ENCODE measurements at regions not wholly inside any gene's neighbourhood (a gene's known extent, or its start where the extent isn't known, plus 50 kb on each side); places are given as distances from the start of the nearest gene placed in this dataset.

GRCh38 chr1:229822026-229822425 lies 196.0 kb downstream of the URB2 start:
- DNase-seq (ENCODE audit: low spot score), result no peak

- DNase-seq (ENCODE audit: low spot score), result no peak
Measured at GRCh38 chr1:229825042-229825441, 199.0 kb downstream of the URB2 start.

GRCh38 chr1:229828461-229828860 lies 202.4 kb downstream of the URB2 start:
- DNase-seq (ENCODE audit: low spot score), result no peak

GRCh38 chr1:229832695-229833094 lies 206.6 kb downstream of the URB2 start:
- DNase-seq (ENCODE audit: low spot score), result no peak

- no peak for DNase-seq (ENCODE audit: low spot score)
Measured at GRCh38 chr1:229834230-229834629, 208.2 kb downstream of the URB2 start.

- DNase-seq (ENCODE audit: low spot score), result no peak
Measured at GRCh38 chr1:229835226-229835625, 209.2 kb downstream of the URB2 start.

- no peak for DNase-seq (ENCODE audit: low spot score)
Measured at GRCh38 chr1:229836324-229836723, 210.3 kb downstream of the URB2 start.

- no peak for DNase-seq (ENCODE audit: low spot score)
Measured at GRCh38 chr1:229838204-229838603, 212.2 kb downstream of the URB2 start.

- no peak for DNase-seq (ENCODE audit: low spot score)
Measured at GRCh38 chr1:229839800-229840199, 213.8 kb downstream of the URB2 start.

GRCh38 chr1:229841230-229841629 lies 215.2 kb downstream of the URB2 start:
- no peak for DNase-seq (ENCODE audit: low spot score)

GRCh38 chr1:229842302-229843255 lies 216.5 kb downstream of the URB2 start:
- no peak for DNase-seq (ENCODE audit: low spot score)

- peak; percentile 10 for DNase-seq (ENCODE audit: low spot score)
Measured at GRCh38 chr1:229843627-229844238, 217.7 kb downstream of the URB2 start.

- no peak for DNase-seq (ENCODE audit: low spot score)
Measured at GRCh38 chr1:229844675-229845074, 218.6 kb downstream of the URB2 start.

GRCh38 chr1:229845410-229846138 lies 219.5 kb downstream of the URB2 start:
- no peak for DNase-seq (ENCODE audit: low spot score)

- DNase-seq (ENCODE audit: low spot score), result no peak
Measured at GRCh38 chr1:229846351-229846750, 220.3 kb downstream of the URB2 start.

GRCh38 chr1:229848752-229849677 lies 218.0 kb upstream of the GALNT2 start:
- DNase-seq (ENCODE audit: low spot score), result peak; percentile 60

- DNase-seq (ENCODE audit: low spot score), result no peak
Measured at GRCh38 chr1:229851511-229851910, 215.5 kb upstream of the GALNT2 start.

- no peak for DNase-seq (ENCODE audit: low spot score)
Measured at GRCh38 chr1:229853751-229854150, 213.3 kb upstream of the GALNT2 start.

GRCh38 chr1:229854620-229855019 lies 212.4 kb upstream of the GALNT2 start:
- no peak for DNase-seq (ENCODE audit: low spot score)

GRCh38 chr1:229856009-229856650 lies 210.9 kb upstream of the GALNT2 start:
- no peak for DNase-seq (ENCODE audit: low spot score)

- no peak for DNase-seq (ENCODE audit: low spot score)
Measured at GRCh38 chr1:229857585-229857984, 209.5 kb upstream of the GALNT2 start.
